Mesendoderm (in vitro differentiated cells): ENCODE measurements at regions not wholly inside any gene's neighbourhood (a gene's known extent, or its start where the extent isn't known, plus 50 kb on each side); places are given as distances from the start of the nearest gene placed in this dataset.

Source experiments
- DNase-seq: peaks from one replicate; pipeline ENCODE4 v3.0.0; 2013
- H2AK5ac ChIP-seq: 2 replicates; pipeline ENCODE4 v1.6.1; 2013; ENCODE audit warnings: low read length, inconsistent platforms
- H2BK120ac ChIP-seq: 2 replicates; pipeline ENCODE4 v1.6.1; 2013; ENCODE audit warnings: low read depth, mild to moderate bottlenecking, low read length, moderate library complexity, mixed read lengths
- H2BK15ac ChIP-seq: replicated peaks from 2 replicates; pipeline ENCODE4 v1.6.1; 2013; ENCODE audit warnings: low read depth, mild to moderate bottlenecking, moderate library complexity
- H2BK5ac ChIP-seq: 2 replicates; pipeline ENCODE4 v1.6.1; 2013; ENCODE audit warnings: low read length, inconsistent platforms
- H3K18ac ChIP-seq: 2 replicates; pipeline ENCODE4 v1.6.1; 2013; ENCODE audit warnings: mild to moderate bottlenecking, low read length, mixed read lengths
- H3K23ac ChIP-seq: one replicate; pipeline ENCODE4 v1.6.1; 2013; ENCODE audit warnings: low read length
- H3K27ac ChIP-seq: 2 replicates; pipeline ENCODE4 v1.5.1; 2013; ENCODE audit warnings: low read depth, mild to moderate bottlenecking, inconsistent platforms, low read length, moderate library complexity
- H3K27me3 ChIP-seq: 2 replicates; pipeline ENCODE4 v1.6.1; 2013; ENCODE audit warnings: low read length, control low read depth, mild to moderate bottlenecking, inconsistent platforms; ENCODE audit not compliant: insufficient read depth, poor library complexity
- H3K36me3 ChIP-seq: 2 replicates; pipeline ENCODE4 v1.6.1; 2013; ENCODE audit warnings: low read length, inconsistent platforms; ENCODE audit not compliant: control insufficient read depth, insufficient read depth
- H3K4ac ChIP-seq: one replicate; pipeline ENCODE4 v1.6.1; 2013; ENCODE audit warnings: low read depth, mild to moderate bottlenecking, low read length, moderate library complexity
- H3K4me1 ChIP-seq: 2 replicates; pipeline ENCODE4 v1.6.1; 2013; ENCODE audit warnings: low read depth, low read length, inconsistent platforms; ENCODE audit not compliant: control insufficient read depth
- H3K4me2 ChIP-seq: 2 replicates; pipeline ENCODE4 v1.6.1; 2013; ENCODE audit warnings: low read length
- H3K4me3 ChIP-seq: 2 replicates; pipeline ENCODE4 v1.5.1; 2013; ENCODE audit warnings: mild to moderate bottlenecking, low read length
- H3K56ac ChIP-seq: one replicate; pipeline ENCODE4 v1.6.1; 2013; ENCODE audit warnings: low read length
- H3K79me1 ChIP-seq: 2 replicates; pipeline ENCODE4 v1.6.1; 2013; ENCODE audit warnings: low read length, inconsistent platforms
- H3K79me2 ChIP-seq: 2 replicates; pipeline ENCODE4 v1.6.1; 2013; ENCODE audit warnings: mild to moderate bottlenecking, low read length; ENCODE audit not compliant: control insufficient read depth, insufficient read depth
- H3K9ac ChIP-seq: 2 replicates; pipeline ENCODE4 v1.6.1; 2013; ENCODE audit warnings: low read length, inconsistent platforms
- H4K5ac ChIP-seq: one replicate; pipeline ENCODE4 v1.6.1; 2013; ENCODE audit warnings: low read length
- H4K8ac ChIP-seq: one replicate; pipeline ENCODE4 v1.6.1; 2013; ENCODE audit warnings: low read depth, mild to moderate bottlenecking, control low read depth, low read length, moderate library complexity
- WGBS: extraction: QIAGEN DNeasy Blood & Tissue Kit; methylation state at CpG from one replicate; pipeline ENCODE4 v1.1.7; 2013; ENCODE audit warnings: low lambda C conversion rate, missing lambda C conversion rate; ENCODE audit not compliant: insufficient coverage; ENCODE audit errors: extremely low coverage; 5-methylcytosine and 5-hydroxymethylcytosine counted together

DNA sequence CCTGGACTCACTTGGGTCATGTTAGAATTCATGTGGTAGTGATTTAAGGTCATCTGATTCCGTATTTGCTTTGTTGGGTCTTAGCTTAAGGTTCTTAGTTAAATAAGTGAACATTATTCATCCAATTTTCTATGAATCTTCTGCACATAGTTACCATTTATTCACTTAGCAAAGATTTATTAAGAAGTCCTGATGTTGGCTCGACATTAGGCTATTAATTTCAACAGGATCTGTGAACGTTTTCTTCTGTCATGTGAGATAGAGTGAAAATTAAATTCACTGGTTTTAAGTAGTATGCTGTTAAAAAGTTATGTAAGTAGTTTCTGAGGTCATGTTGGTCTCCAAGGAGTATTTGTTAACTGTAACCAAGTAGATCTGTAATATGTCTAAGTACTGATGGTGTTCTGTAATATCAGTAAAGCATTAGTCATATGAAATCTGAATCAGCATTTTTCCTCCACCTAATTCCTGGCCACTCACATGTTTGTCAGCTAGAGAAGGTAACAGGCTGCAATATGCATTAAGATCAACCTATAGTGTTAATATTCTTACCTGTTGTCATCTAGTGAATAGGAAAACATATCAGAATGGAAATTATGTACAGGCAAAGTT, 155.6 kb downstream of the PCDH7 start:
- WGBS: no CpG with 5 or more reads among the region's 3 CpGs
- no peak overlapping the region for H3K56ac ChIP-seq

DNA sequence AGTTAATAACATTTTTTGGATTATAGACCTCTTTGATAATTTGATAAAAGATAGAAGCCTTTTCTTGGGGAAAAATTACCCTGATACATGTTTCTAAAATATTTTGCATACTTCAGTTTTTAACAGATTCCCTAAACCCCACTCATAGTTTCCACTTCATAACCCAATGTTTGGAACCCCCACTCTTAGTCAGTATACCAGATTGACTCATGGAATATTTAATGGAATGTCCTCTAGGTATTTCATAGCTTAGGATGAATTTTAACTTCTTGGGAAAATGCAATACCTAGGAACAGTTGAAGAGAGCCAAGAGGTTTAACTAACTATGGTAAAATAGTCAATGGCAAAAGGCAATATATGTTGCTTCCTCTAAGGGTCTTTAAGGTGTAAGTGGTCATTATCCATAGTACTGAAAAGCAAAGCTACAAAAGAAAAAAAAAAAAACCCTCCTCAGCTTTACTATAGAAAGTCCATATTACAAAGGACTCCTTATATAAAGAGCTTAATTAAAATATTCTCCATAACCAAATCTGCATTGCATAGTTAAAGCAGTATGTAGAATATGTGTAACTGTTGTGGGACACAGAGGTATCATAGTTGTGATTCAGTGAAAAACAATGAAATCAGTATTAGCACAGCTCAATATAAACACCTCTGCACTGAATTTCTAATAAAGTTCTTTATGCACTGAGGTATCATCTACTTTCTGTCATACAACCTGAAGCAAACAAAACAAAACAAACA, 159.9 kb downstream of the PCDH7 start:
- H3K4me3 ChIP-seq: no peak overlapping the region
- no peak overlapping the region for H2BK5ac ChIP-seq
- no peak overlapping the region for H2BK15ac ChIP-seq
- H3K4ac ChIP-seq: no peak overlapping the region
- H3K18ac ChIP-seq: no peak overlapping the region
- H2AK5ac ChIP-seq: no peak overlapping the region
- H4K5ac ChIP-seq: no peak overlapping the region
- DNase-seq: no peak
- no peak overlapping the region for H3K56ac ChIP-seq
- no peaks in the 10 kb centered on the region for H3K79me2 ChIP-seq
- H2BK120ac ChIP-seq: no peak overlapping the region
- H3K4me2 ChIP-seq: no peak overlapping the region
- no peaks in the 10 kb centered on the region for H3K36me3 ChIP-seq
- no peak overlapping the region for H3K9ac ChIP-seq
- H3K27ac ChIP-seq: no peak overlapping the region
- no peaks in the 10 kb centered on the region for H3K79me1 ChIP-seq
- H4K8ac ChIP-seq: no peak overlapping the region
- H3K23ac ChIP-seq: no peak overlapping the region
- H3K4me1 ChIP-seq: no peaks in the 10 kb centered on the region
- no peaks in the 10 kb centered on the region for H3K27me3 ChIP-seq

More for the DNA sequence above, 155.6 kb downstream of the PCDH7 start:
- H3K4me3 ChIP-seq: no peak overlapping the region
- H3K9ac ChIP-seq: no peak overlapping the region
- no peak overlapping the region for H2BK15ac ChIP-seq
- H4K5ac ChIP-seq: no peak overlapping the region
- no peaks in the 10 kb centered on the region for H3K79me1 ChIP-seq
- H3K4me2 ChIP-seq: no peak overlapping the region
- H3K18ac ChIP-seq: no peak overlapping the region
- DNase-seq: no peak
- H3K23ac ChIP-seq: no peak overlapping the region
- no peaks in the 10 kb centered on the region for H3K4me1 ChIP-seq
- no peaks in the 10 kb centered on the region for H3K36me3 ChIP-seq
- H3K27me3 ChIP-seq: no peaks in the 10 kb centered on the region
- H3K79me2 ChIP-seq: no peaks in the 10 kb centered on the region
- no peak overlapping the region for H2AK5ac ChIP-seq
- H2BK120ac ChIP-seq: no peak overlapping the region
- H4K8ac ChIP-seq: no peak overlapping the region
- H3K27ac ChIP-seq: no peak overlapping the region
- H3K4ac ChIP-seq: no peak overlapping the region
- no peak overlapping the region for H2BK5ac ChIP-seq

DNA sequence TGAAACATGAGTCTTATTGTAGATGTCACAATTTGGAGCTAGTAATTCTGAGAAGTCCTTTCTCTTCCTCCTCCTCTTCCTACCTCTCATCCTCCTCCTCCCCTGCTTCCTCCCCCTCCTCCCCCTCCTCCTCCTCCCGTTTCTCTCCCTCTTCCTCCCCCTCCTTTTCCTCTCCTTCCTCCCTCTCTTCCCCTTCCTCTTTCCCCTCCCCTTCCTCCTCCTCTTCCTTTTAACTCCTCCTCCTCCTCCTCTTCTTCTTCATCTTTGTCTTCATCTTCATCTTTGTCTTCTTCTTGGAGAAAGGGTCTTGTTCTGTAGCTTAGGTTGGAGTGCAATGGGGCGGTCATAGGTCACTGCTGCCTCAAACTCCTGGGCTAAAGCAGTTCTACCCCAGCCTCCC, 161.8 kb downstream of the PCDH7 start:
- Histone ChIP-seq H3K18ac (no peak overlapping the region), H3K27me3 (no peaks in the 10 kb centered on the region), H3K4me2 (no peak overlapping the region), H3K4ac (no peak overlapping the region), H2BK15ac (no peak overlapping the region), H3K23ac (no peak overlapping the region), H2BK120ac (no peak overlapping the region), H3K79me1 (no peaks in the 10 kb centered on the region), H4K5ac (no peak overlapping the region), H3K56ac (no peak overlapping the region), H2AK5ac (no peak overlapping the region), H3K79me2 (no peaks in the 10 kb centered on the region), H3K27ac (no peak overlapping the region), H3K9ac (no peak overlapping the region), H3K4me1 (no peaks in the 10 kb centered on the region), H3K4me3 (no peak overlapping the region), H3K36me3 (no peaks in the 10 kb centered on the region), H2BK5ac (no peak overlapping the region), H4K8ac (no peak overlapping the region)
- DNase-seq: no peak
- no CpG with 5 or more reads among the region's 2 CpGs for WGBS

DNA sequence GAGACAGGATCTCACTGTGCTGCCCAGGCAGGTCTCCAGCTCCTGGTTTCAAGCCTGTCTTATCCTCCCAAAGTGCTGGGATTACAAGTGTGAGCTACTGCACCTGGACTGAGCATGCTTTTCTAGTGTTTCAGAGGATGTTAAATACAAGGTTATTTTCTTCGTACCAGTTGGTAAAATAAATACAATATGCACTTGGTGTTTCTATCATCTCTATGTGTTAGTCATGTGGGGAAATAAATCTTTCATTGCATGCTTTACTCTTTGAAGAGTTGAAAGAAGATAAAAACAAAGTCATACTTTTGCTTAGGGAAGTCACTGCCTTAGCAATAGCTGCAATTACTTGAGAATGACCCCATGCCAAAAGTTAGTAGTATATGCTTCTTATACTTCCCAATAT, 162.3 kb downstream of the PCDH7 start:
- Histone ChIP-seq H3K4me1 (no peaks in the 10 kb centered on the region), H3K9ac (no peak overlapping the region), H3K27me3 (no peaks in the 10 kb centered on the region), H2BK15ac (no peak overlapping the region), H2BK120ac (no peak overlapping the region), H3K18ac (no peak overlapping the region), H3K79me1 (no peaks in the 10 kb centered on the region), H3K56ac (no peak overlapping the region), H3K4me2 (no peak overlapping the region), H3K4me3 (no peak overlapping the region), H3K36me3 (no peaks in the 10 kb centered on the region), H2AK5ac (no peak overlapping the region), H3K4ac (no peak overlapping the region), H2BK5ac (no peak overlapping the region), H4K8ac (no peak overlapping the region), H3K79me2 (no peaks in the 10 kb centered on the region), H3K27ac (no peak overlapping the region), H3K23ac (no peak overlapping the region), H4K5ac (no peak overlapping the region)
- WGBS: no CpG with 5 or more reads among the region's 1 CpG
- DNase-seq: no peak

DNA sequence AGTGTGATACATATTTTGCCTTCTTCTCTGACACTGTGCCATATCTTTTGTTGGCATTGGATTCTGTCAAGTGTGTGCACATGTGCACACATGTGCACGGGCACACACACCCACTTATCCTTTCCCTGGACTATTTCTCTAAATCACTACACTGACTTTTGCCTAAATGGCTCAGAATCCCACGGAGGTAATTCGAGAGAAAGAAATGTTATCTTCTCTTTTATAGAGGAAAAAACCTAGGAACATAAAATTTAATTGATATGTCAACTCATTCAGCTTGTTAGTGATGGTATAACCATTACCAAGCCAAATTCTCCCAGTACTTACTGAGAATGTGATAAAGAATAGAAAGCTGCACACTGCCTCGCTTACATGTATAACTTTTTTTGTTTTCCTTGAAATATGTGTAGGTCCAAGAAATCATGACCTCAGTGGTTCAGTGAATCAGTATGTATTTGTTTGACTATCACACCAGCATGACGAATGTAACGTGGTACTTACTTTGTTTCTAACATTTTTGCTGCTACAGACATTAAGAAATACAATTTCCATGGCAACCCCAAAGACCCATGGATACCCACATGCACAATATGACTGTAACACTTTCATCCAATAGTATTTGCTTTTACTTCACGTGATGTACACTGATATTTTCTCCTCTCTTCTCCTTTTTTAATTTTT, 163.0 kb downstream of the PCDH7 start:
- H3K36me3 ChIP-seq: no peaks in the 10 kb centered on the region
- H3K79me1 ChIP-seq: no peaks in the 10 kb centered on the region
- H3K27me3 ChIP-seq: no peaks in the 10 kb centered on the region
- no peak overlapping the region for H2BK5ac ChIP-seq
- no peak overlapping the region for H4K8ac ChIP-seq
- H2BK120ac ChIP-seq: no peak overlapping the region
- no peaks in the 10 kb centered on the region for H3K4me1 ChIP-seq
- H3K4ac ChIP-seq: no peak overlapping the region
- H4K5ac ChIP-seq: no peak overlapping the region
- no CpG with 5 or more reads among the region's 7 CpGs for WGBS
- no peaks in the 10 kb centered on the region for H3K79me2 ChIP-seq
- no peak overlapping the region for H3K18ac ChIP-seq
- no peak for DNase-seq
- no peak overlapping the region for H2BK15ac ChIP-seq
- no peak overlapping the region for H3K27ac ChIP-seq
- no peak overlapping the region for H3K56ac ChIP-seq
- no peak overlapping the region for H2AK5ac ChIP-seq
- no peak overlapping the region for H3K9ac ChIP-seq
- no peak overlapping the region for H3K23ac ChIP-seq
- no peak overlapping the region for H3K4me2 ChIP-seq
- no peak overlapping the region for H3K4me3 ChIP-seq
